ENCODE measurements at regions not wholly inside any gene's neighbourhood (a gene's known extent, or its start where the extent isn't known, plus 50 kb on each side); places are given as distances from the start of the nearest gene placed in this dataset.

DNA sequence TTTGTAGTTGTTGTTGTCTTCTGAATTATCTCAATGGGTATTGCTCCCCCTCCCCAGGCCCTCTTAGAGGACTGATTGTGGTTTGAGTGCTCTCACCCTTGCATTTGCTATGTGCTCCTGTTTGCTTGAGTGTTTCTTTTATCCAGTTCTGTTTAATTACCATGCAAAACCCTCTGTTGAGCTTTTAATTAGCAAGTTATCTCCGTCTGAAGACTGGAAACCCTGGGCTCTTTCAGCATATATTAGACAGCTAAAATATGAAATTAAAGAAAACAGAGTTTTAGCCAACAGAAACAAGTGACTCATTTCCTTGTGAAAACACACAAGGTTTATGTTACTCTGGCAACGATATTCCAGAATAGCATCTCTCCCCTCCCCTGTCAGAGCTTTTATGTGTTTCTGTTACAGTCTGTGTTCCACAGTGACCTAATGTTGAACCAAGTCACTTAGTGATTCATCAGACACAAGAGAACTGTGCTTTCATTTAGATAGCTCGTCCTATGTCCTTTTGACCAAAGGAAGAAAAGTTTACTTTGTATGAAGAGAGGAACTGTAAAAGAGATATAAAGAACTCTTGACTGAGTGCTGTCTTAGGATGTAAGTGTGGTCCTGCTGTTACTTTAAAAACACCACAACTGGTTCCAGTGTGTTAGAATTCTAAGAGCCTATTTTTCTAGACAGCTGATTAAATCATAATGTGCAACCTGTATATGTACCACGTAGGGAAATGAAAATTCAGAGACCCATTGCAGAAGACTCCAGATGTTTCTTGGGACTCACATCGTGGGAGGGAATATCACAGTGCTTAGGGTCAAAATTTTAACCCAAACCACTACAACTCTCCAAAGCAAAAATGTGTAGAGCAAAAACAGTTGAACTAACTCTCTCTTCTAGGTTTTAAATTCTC, 172.8 kb upstream of the RBMS1 start:
- Mint-ChIP-seq H3K4me3 (no peak overlapping the region), H3K4me1 (no peaks in the 10 kb centered on the region), H3K9me3 (no peaks in the 10 kb centered on the region), H3K36me3 (no peaks in the 10 kb centered on the region), H3K27me3 (no peaks in the 10 kb centered on the region), H3K27ac (no peak overlapping the region)
- peak; percentile 45 for ATAC-seq

- no peak for ATAC-seq
- Mint-ChIP-seq H3K36me3 (no peaks in the 10 kb centered on the region), H3K27ac (no peak overlapping the region), H3K4me1 (no peaks in the 10 kb centered on the region), H3K4me3 (no peak overlapping the region), H3K27me3 (no peaks in the 10 kb centered on the region), H3K9me3 (no peaks in the 10 kb centered on the region)
Measured at GRCh38 chr2:160667811-160668210, 174.2 kb upstream of the RBMS1 start.

DNA sequence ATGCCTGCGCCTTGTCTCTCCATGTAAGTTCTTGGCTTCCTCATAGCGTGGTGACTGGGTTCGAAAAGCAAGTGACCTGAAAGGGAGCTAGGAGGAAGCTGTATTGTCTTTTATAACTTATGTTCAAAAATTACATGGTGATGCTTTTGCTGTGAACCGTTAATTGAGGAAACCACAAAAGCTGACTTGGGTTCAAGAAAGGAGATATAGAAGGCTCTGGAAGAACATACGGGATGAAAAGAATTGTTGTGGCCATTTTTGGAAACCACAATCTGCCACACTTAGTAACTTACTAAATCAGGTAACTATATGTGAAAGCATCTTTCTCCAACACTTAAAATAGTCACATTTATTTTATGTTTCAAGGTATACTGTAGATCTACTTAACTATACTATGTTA, 177.0 kb upstream of the RBMS1 start:
- no peak for ATAC-seq
- H3K27me3 Mint-ChIP-seq = no peaks in the 10 kb centered on the region
- no peaks in the 10 kb centered on the region for H3K36me3 Mint-ChIP-seq
- no peaks in the 10 kb centered on the region for H3K4me1 Mint-ChIP-seq
- H3K4me3 Mint-ChIP-seq = no peak overlapping the region
- no peaks in the 10 kb centered on the region for H3K9me3 Mint-ChIP-seq
- H3K27ac Mint-ChIP-seq = no peak overlapping the region

DNA sequence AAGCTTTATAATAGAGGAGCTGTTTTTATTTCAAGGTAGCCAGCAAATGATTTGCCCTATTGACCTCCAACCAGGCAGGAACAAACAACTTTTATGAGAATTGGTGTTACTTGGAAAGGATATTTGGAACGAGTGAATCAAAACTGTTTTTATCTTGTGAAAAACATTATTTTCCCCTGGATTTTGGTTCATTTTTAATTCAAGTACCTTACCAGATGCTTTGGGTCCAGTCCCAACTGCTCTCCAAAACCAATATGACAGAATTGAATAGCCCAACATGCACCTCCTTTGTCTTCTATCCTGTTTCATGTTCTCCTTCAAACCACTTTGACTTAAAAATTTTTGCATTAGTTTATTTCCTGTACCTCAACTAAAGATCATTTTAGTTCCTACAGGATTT, 178.6 kb upstream of the RBMS1 start:
- H3K27me3 Mint-ChIP-seq = no peaks in the 10 kb centered on the region
- H3K36me3 Mint-ChIP-seq = no peaks in the 10 kb centered on the region
- no peak overlapping the region for H3K27ac Mint-ChIP-seq
- no peak overlapping the region for H3K4me3 Mint-ChIP-seq
- ATAC-seq = no peak
- H3K4me1 Mint-ChIP-seq = no peaks in the 10 kb centered on the region
- H3K9me3 Mint-ChIP-seq = no peaks in the 10 kb centered on the region

DNA sequence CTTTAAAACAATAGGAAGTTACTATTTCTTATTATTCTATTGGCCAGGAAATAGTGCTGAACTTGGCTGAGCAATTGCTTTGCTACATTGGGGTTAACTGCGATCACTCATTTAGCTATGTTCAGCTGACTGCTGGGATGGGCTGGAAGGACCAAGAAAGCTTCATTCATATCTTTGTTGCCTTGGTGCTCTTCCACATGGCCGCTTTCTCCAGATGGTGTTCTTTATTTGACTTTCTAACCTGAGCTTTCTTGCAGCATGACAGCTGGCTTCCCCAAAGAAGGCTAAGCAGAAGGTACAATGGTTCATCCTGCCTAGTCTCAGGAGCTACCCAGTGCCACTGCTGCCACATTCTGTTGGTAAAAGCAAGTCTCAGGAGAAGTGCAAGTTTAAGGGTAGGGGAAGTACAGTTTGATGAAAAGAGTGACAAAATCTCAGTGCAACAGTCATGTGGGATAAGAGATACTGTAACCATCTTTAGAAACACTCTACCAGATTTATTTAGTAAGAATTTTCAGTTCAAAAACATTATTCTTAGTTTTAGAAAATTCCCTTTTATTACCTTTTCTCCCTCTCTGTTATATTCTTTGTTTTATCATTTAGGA, 180.6 kb upstream of the RBMS1 start:
- no peaks in the 10 kb centered on the region for H3K9me3 Mint-ChIP-seq
- H3K4me3 Mint-ChIP-seq = no peak overlapping the region
- no peak overlapping the region for H3K27ac Mint-ChIP-seq
- no peaks in the 10 kb centered on the region for H3K27me3 Mint-ChIP-seq
- no peak for ATAC-seq
- no peaks in the 10 kb centered on the region for H3K36me3 Mint-ChIP-seq
- H3K4me1 Mint-ChIP-seq = no peaks in the 10 kb centered on the region

- no peaks in the 10 kb centered on the region for H3K36me3 Mint-ChIP-seq
- no peak overlapping the region for H3K4me3 Mint-ChIP-seq
- H3K27ac Mint-ChIP-seq = no peak overlapping the region
- ATAC-seq = no peak
- peaks cover 18% of the 10 kb centered on the region for H3K27me3 Mint-ChIP-seq
- H3K4me1 Mint-ChIP-seq = no peaks in the 10 kb centered on the region
- peaks cover 9% of the 10 kb centered on the region for H3K9me3 Mint-ChIP-seq
Measured at GRCh38 chr2:160679686-160680085, 186.1 kb upstream of the RBMS1 start.

DNA sequence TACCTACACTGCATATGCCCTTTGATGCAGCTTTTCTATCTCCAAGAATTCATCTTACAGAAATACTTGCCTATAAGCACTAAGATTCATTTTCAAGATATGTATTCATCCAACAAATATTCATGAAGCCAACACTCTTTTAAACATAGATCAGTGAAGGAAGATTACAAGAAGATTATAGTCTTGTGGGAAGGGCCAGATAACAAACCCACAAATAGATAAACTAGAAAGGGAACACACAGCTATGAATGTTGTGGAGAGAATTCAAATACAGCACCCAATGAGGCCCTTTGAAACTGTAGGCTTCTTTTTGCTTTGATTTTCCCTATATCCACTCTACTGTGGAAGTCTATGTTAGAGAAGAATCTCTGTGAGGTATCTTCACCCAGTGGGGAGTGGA, 186.7 kb upstream of the RBMS1 start:
- H3K27me3 Mint-ChIP-seq = peaks cover 18% of the 10 kb centered on the region
- H3K27ac Mint-ChIP-seq = no peak overlapping the region
- no peak overlapping the region for H3K4me3 Mint-ChIP-seq
- H3K4me1 Mint-ChIP-seq = no peaks in the 10 kb centered on the region
- ATAC-seq = no peak
- H3K36me3 Mint-ChIP-seq = no peaks in the 10 kb centered on the region
- H3K9me3 Mint-ChIP-seq = peaks cover 9% of the 10 kb centered on the region

- no peak for ATAC-seq
- H3K9me3 Mint-ChIP-seq = peaks cover 9% of the 10 kb centered on the region
- no peaks in the 10 kb centered on the region for H3K4me1 Mint-ChIP-seq
- no peaks in the 10 kb centered on the region for H3K36me3 Mint-ChIP-seq
- H3K27me3 Mint-ChIP-seq = peaks cover 18% of the 10 kb centered on the region
- no peak overlapping the region for H3K27ac Mint-ChIP-seq
- H3K4me3 Mint-ChIP-seq = no peak overlapping the region
Measured at GRCh38 chr2:160680974-160681373, 187.4 kb upstream of the RBMS1 start.

DNA sequence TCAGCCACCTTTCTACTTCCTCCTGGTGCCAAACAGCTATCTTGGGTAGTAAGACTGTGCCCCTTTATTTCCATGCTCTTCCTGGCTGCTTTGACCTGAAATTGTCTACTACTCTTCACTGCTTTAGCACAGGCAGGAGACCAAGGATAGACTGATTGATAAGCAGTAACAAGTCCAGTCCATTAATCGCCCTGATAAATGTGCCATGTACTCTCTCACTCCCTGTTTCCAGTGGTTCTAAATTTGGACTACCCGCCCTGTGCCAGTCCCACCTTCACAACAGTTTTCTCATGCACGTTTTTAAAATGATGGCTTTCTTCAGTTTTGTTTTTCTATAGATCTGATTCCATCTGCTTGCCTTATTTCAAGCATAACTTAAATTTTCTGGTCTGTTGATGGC, 189.6 kb upstream of the RBMS1 start:
- H3K27me3 Mint-ChIP-seq = peaks cover 18% of the 10 kb centered on the region
- H3K4me1 Mint-ChIP-seq = no peaks in the 10 kb centered on the region
- H3K9me3 Mint-ChIP-seq = peaks cover 9% of the 10 kb centered on the region
- ATAC-seq = no peak
- no peaks in the 10 kb centered on the region for H3K36me3 Mint-ChIP-seq
- H3K27ac Mint-ChIP-seq = no peak overlapping the region
- H3K4me3 Mint-ChIP-seq = no peak overlapping the region

GRCh38 chr2:160687629-160688028, 194.0 kb upstream of the RBMS1 start:
- ATAC-seq = no peak
- H3K27me3 Mint-ChIP-seq = no peaks in the 10 kb centered on the region
- no peak overlapping the region for H3K4me3 Mint-ChIP-seq
- H3K4me1 Mint-ChIP-seq = no peaks in the 10 kb centered on the region
- no peaks in the 10 kb centered on the region for H3K36me3 Mint-ChIP-seq
- H3K27ac Mint-ChIP-seq = no peak overlapping the region
- no peaks in the 10 kb centered on the region for H3K9me3 Mint-ChIP-seq

DNA sequence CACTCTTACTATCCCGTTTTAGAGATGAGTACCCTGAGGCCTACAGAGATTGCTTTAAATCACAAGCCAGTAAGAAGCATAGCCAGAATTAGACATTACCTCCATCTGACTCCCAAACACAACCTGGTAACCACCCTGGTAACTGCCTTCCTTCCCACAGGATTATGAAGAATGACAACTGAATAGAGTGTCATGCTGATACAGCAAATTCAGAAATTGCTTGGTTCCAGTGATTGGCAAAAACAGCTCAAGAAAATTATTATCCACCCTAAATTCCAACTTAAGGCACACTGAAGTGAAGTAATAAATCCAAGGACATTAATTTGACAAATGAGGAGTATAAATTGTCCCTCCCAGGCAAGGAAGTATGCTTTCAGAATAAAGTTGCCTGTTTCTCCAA, 195.8 kb upstream of the RBMS1 start:
- no peaks in the 10 kb centered on the region for H3K4me1 Mint-ChIP-seq
- no peaks in the 10 kb centered on the region for H3K9me3 Mint-ChIP-seq
- no peaks in the 10 kb centered on the region for H3K27me3 Mint-ChIP-seq
- no peak overlapping the region for H3K4me3 Mint-ChIP-seq
- no peak for ATAC-seq
- H3K36me3 Mint-ChIP-seq = no peaks in the 10 kb centered on the region
- no peak overlapping the region for H3K27ac Mint-ChIP-seq

- Mint-ChIP-seq H3K27me3 (no peaks in the 10 kb centered on the region), H3K4me3 (no peak overlapping the region), H3K9me3 (no peaks in the 10 kb centered on the region), H3K27ac (no peak overlapping the region), H3K4me1 (no peaks in the 10 kb centered on the region), H3K36me3 (no peaks in the 10 kb centered on the region)
- ATAC-seq = no peak
Measured at GRCh38 chr2:160694221-160694620, 200.6 kb upstream of the RBMS1 start.

GRCh38 chr2:160694631-160695030, 201.0 kb upstream of the RBMS1 start:
- ATAC-seq = no peak
- Mint-ChIP-seq H3K4me3 (no peak overlapping the region), H3K27ac (no peak overlapping the region), H3K36me3 (no peaks in the 10 kb centered on the region), H3K9me3 (no peaks in the 10 kb centered on the region), H3K4me1 (no peaks in the 10 kb centered on the region), H3K27me3 (no peaks in the 10 kb centered on the region)

GRCh38 chr2:160695402-160696086, 201.9 kb upstream of the RBMS1 start:
- H3K4me1 Mint-ChIP-seq = no peaks in the 10 kb centered on the region
- ATAC-seq = no peak
- H3K27me3 Mint-ChIP-seq = no peaks in the 10 kb centered on the region
- no peak overlapping the region for H3K4me3 Mint-ChIP-seq
- no peaks in the 10 kb centered on the region for H3K36me3 Mint-ChIP-seq
- H3K27ac Mint-ChIP-seq = no peak overlapping the region
- no peaks in the 10 kb centered on the region for H3K9me3 Mint-ChIP-seq

GRCh38 chr2:160696087-160696452, 202.5 kb upstream of the RBMS1 start:
- Mint-ChIP-seq H3K4me1 (no peaks in the 10 kb centered on the region), H3K27ac (no peak overlapping the region), H3K9me3 (no peaks in the 10 kb centered on the region), H3K27me3 (no peaks in the 10 kb centered on the region), H3K4me3 (no peak overlapping the region), H3K36me3 (no peaks in the 10 kb centered on the region)
- no peak for ATAC-seq

GRCh38 chr2:160697817-160698216, 204.2 kb upstream of the RBMS1 start:
- no peak for ATAC-seq
- Mint-ChIP-seq H3K27me3 (no peaks in the 10 kb centered on the region), H3K27ac (no peak overlapping the region), H3K4me3 (no peak overlapping the region), H3K4me1 (no peaks in the 10 kb centered on the region), H3K9me3 (no peaks in the 10 kb centered on the region), H3K36me3 (no peaks in the 10 kb centered on the region)

All from stimulated activated memory B cell treated with anti-CD40 and anti-IgM and Interleukin-4, amounts not matched to agents 10 μg/mL and 1 μg/mL and 100 μg/mL, for 72 hours (primary cell).